GM21360 (cell line): ENCODE measurements at regions not wholly inside any gene's neighbourhood (a gene's known extent, or its start where the extent isn't known, plus 50 kb on each side); places are given as distances from the start of the nearest gene placed in this dataset.
"Not testable (repeated sequence)": the region's sequence is repeated elsewhere in the genome, so short reads cannot be mapped to it uniquely, and the experiment has no call there.

Experiments
- ATAC-seq: cut with Tn5 transposase; IDR thresholded peaks from one replicate; pipeline ENCODE4 v1.9.1; 2021; ENCODE audit warnings: mild to moderate bottlenecking, moderate library complexity; ENCODE audit not compliant: unreplicated experiment

DNA sequence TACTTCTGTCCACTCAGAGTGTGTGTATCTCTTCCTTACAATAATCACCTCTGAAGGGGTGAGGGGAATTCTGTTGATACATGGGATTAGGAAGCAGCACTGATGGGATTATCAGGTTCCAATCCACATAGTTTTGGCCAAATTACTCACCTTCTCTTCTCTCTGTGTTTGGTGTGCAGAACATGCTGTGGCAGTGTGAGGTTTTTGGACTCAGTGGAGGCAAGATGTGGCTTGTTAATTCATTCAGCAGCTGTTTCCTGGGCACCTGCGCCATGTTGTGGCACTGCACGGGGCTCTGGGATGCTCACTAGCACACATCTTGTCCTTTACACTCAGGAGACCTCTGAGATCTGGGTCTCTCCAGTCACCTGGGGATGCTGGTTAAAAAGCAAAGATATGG is 350.3 kb upstream of the HS6ST1 start:
- no peak for ATAC-seq

DNA sequence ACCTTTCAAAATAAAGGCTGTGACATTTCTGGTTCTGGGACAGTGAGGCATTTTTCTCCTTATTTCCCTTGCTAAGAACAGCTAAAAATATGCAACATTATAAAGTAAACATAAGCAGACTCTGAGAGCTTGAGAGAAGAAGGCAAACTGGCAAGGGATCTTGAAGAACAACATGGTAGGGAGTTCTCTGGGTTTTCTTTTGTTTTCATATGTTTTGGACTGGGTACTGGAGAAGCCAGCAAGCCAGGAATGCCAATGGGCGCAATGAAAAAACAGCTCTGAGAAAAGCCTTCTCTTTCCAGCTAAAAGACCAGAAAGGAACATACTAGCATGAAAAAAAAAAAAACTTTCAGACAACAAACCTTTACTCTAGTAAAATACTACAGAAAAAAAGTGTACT is 351.4 kb upstream of the HS6ST1 start:
- no peak for ATAC-seq

DNA sequence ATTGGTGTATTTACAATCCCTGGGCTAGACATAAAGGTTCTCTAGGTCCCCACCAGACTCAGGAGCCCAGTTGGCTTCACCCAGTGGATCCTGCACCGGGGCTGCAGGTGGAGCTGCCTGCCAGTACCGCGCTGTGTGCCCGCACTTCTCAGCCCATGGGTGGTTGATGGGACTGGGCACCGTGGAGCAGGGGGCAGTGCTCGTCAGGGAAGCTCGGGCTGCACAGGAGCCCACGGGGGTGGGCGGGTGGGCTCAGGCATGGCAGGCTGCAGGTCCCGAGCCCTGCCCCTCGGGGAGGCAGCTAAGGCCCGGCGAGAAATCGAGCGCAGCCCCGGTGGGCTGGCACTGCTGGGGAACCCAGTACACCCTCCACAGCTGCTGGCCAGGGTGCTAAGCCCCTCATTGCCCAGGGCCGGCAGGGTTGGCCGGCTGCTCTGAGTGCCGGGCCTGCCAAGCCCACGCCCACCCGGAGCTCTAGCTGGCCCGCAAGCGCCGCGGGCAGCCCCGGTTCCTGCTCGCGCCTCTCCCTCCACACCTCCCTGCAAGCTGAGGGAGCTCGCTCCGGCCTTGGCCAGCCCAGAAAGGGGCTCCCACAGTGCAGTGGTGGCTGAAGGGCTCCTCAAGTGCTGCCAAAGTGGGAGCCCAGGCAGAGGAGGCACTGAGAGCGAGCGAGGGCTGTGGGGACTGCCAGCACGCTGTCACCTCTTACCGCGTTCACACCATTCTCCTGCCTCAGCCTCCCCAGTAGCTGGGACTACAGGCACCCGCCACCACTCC is 353.5 kb upstream of the HS6ST1 start:
- ATAC-seq = not testable (repeated sequence)

DNA sequence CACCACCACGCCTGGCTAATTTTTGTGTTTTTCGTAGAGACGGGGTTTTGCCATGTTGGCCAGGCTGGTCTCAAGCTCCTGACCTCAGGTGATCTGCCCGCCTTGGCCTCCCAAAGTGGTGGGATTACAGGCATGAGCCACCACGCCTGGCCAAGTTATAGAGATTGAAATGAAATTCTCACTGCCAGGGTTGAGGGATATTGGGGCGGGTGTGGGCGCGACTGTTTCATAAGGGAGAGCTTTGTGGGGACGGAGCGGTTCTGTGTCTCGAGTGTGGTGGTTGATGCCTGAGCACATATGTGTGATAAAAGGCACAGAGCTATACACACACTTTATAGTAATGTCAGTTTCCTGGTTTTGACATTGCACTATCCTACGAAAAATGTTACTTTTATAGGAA is 361.0 kb upstream of the HS6ST1 start:
- not testable (repeated sequence) for ATAC-seq

- no peak for ATAC-seq
Measured at GRCh38 chr2:128681507-128681906, 362.8 kb upstream of the HS6ST1 start.

GRCh38 chr2:128682266-128682665 is 363.6 kb upstream of the HS6ST1 start:
- ATAC-seq = no peak

DNA sequence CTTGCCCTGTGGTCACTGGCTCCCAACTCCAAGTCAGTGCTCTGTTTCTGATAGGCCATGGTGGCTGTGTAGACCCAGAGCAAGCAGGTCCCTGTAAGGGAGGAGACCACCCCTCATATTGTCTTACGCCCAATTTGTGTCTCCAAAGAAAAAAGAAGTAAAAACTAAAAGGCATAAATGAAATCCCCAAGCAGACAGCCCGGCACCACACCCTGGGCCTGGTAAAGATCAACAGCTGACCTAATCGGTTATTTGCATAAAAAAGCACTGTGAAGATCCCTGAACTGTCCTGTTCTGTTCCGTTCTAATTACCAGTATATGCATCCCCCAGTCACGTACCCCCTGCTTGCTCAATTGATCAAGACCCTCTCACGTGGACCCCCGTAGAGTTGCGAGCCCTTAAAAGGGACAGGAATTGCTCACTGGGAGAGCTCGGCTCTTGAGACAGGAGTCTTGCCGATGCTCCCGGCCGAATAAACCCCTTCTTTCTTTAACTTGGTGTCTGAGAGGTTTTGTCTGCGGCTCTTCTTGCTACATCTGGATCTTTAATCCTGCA is 364.1 kb upstream of the HS6ST1 start:
- no peak for ATAC-seq

GRCh38 chr2:128684523-128684922 is 365.9 kb upstream of the HS6ST1 start:
- ATAC-seq = no peak

GRCh38 chr2:128685841-128686496 is 367.3 kb upstream of the HS6ST1 start:
- no peak for ATAC-seq

DNA sequence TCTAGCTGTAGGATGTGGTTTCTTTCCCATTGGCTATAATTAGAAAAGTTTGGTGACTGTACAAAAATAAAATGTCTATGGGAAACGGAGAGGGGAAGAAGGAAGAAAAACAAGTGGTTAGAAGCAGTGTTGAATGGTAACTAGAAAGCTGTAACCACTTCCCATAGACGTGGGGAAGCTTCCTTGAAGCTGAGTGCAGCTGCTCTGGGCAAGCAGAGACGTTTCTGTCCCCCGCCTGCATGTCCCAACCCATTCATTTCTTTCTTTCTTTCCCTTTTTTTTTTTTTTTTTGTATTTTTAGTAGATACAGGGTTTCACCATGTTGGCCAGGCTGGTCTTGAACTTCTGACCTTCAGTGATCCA is 367.8 kb upstream of the HS6ST1 start:
- no peak for ATAC-seq

DNA sequence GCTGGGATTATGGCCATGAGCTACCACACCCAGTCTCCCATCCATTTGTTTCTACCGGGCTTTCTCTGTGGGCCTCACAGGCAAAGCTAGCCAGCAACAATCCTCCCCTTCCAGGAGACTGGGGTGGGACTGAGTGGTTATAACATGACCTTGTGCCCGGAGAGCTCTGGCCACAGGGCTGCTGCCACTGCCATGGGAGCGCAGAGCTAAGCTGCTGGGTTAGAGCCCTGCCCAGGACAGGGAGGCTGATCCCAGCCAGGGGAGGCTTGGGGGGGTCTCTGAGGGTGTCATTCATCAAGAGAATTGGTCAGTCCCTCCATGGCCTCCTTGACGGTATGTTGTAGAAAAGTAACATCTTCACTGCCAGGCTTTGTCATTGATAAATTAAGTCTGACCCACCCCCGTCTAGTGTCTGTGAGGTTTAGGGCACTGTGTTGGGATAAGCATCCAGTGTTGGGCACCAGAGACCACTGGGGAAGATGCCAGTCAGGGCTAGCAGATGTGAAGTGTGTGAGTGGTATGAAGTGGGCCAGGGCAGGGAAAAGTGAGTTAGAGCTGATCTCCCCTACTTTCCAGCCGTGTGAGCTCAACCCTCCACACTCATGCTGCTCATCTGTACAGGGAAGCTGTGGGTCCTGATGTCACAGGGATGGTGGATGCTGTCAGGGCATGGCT is 368.4 kb upstream of the HS6ST1 start:
- ATAC-seq = no peak

DNA sequence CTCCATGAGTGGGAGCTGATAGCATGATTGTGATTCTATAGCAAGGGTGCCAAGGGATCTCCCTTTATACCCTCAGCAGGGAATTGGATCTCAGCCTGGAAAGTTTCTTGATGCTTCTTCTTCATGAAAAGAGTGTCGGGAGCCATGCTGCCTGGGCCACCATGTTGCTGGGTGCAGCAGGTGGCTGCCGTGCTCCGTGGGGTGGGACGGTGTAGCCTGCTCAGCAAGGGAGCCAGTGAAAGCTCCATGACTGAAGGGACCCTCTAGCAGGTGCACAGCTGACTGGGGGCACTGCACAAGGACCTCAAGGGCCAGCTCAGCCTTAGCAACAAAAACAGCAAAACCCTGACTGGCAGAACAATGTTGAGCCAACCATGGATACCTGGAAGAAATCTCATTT is 368.9 kb upstream of the HS6ST1 start:
- no peak for ATAC-seq

DNA sequence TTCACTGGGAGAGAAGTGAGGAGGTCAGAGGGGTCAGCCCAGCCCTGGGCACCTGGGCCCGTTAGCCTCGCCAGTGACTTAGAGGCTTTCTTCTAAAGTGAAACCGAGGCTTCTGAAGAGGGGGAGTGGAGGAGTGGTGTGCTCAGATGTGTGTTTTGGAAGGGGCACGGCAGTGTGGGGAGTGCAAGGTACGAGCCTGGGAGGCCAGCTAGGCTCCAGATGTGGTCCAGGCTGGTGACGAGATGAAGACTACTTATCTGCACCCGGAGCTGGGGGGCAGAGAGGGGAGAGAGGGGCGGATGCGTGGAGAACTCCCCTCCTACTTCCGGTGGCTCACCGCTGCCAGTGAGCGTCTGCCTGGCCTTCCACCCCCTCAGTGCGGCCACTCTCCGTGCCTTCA is 371.3 kb upstream of the HS6ST1 start:
- no peak for ATAC-seq

GRCh38 chr2:128690431-128690830 is 371.8 kb upstream of the HS6ST1 start:
- ATAC-seq = no peak

DNA sequence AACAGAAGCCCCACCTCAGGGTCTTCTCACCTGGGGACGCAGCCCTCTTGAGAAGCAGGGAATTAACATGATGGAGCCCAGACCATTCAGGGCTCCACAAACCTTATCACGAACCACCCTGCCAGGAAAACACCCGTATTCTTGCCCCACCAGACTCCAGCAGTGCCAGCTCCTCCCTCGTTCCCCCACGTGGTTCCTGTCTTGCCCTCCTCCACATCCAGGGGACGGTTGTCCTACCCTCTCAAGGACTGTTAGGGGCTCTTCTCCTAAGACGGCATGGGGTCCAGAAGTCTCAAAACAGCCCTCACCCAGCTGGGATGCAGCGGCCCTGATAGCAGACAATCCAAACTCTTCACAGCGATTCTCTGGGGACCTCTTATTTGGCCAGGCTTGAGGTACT is 372.2 kb upstream of the HS6ST1 start:
- no peak for ATAC-seq

DNA sequence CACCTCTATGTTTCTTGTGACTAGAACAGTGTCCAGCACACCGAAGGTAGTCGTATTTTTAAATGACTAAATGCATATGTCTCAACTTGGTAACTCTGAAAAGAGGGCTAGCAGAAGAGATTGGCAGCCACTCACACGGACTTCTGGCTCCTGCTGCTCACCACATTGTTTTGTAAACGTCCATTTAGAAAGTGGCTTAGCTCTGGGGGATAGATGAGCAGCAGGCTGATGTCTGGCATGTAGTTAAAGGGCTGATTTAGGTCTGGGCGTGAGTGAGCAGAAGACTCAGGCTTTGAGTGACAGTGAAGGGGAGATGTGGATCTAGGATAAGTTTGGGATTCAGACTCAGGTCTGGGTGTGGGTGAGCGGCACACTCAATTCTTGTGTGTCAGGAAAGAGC is 372.9 kb upstream of the HS6ST1 start:
- ATAC-seq = no peak

DNA sequence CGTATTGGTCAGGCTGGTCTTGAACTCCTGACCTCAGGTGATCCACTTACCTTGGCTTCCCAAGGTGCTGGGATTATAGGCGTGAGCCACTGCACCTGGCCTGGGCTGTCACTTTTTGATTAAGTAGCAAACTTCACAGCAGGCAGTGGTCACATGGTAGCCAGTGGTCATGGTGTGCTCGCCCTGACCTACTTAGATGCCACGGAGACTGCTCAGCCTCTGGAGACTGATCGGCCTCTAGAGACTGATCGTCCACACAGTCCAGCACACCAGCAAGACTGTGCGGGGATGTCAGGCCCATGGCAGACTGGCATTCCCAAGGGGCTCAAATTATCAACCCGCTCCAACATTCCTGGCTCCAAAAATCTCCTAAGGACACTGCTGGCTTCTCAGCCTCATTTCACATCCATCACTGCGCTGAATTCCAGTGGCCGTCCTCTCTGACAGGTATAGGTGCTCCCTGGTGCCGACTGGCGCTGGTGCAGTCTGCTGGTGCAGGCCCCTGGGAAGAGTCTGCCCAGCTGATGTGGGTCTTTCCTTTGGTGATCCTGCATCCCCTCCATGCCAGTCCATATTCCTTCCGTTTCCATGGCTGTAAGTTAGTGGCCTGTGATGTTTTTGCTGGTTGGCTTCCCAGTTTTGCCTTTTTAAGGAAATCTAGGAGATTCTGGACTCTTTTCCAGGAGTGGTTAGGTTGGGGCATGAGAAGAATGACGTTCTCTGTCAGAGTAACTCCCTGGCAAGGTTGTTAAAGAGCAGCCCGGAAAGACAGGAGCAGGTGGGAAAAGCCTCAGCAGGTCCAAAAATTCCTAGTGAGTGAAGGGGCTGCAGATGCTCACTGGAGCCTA is 374.5 kb upstream of the HS6ST1 start:
- no peak for ATAC-seq

DNA sequence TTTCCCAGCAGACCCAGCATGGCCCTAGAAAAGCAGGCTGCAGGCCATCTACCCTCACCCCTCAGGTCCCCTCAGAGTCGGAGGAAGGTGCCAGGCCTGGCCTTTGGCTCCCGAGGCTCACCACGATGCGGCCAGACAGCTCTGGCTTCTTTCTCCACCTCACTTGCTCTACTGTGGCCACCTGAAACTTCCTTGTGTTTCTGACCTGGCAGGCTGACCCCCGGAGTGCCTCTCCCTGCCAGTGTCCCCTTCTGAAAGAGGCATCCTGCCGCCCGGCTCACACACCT is 375.0 kb upstream of the HS6ST1 start:
- ATAC-seq = no peak

- no peak for ATAC-seq
Measured at GRCh38 chr2:128695646-128696220, 377.1 kb upstream of the HS6ST1 start.

- ATAC-seq = no peak
Measured at GRCh38 chr2:128696421-128696820, 377.8 kb upstream of the HS6ST1 start.

DNA sequence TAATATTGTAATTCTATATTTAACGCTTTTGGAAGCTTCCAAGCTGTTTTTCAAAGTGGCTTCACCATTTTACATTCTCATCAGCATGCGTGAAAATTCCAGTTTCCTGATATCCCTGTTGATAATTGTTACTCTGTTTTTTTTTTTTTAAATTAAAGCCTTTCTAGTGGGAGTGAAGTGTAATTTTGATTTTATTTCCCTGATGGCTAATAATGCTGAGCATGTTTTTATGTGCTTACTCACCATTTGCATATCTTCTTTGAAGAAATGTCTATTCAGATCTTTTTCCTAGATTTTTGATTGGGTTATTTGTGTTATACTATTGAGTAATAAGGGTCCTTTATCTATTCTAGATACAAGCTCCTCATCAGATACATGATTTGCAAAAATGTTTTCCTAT is 382.8 kb upstream of the HS6ST1 start:
- ATAC-seq = no peak
